ENCODE measurements at regions not wholly inside any gene's neighbourhood (a gene's known extent, or its start where the extent isn't known, plus 50 kb on each side); places are given as distances from the start of the nearest gene placed in this dataset.

DNA sequence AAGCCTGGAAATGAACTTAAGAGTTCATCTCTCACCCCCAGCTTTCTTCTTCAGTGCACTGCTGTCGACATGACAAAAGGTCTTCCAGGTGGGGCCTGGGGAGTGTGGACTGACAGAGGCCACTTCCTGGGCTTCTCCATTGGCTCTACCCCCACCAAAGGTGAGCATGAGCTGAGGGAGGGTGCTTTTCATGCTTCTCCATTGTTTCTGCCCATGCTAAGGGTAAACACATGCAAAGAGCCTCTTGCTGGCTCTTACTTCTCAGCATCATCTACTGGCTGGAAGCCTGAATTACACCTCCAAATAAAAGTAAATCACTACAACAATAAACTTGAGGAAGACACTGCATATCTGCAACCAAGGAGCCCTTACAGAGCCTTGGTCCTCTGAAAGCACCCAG, 227.2 kb downstream of the EPM2A start (continued):
- peak; percentile 76 to 77 for TF ChIP-seq RAD21 (IDR thresholded peaks at IDR 0.05 in 1 of 2, conservative IDR thresholded peaks at IDR 0.05 in 1 of 2; ENCODE audit: low read depth in 2 of 2, low read length in 2 of 2)
- TF ChIP-seq HDAC2 (IDR thresholded peaks at IDR 0.05; ENCODE audit: borderline replicate concordance in 1 of 2, low read depth in 2 of 2, low read length in 2 of 2), result no peak

Data from H1 (cell line).